Heart left ventricle (tissue), 16 donors: ENCODE measurements at regions not wholly inside any gene's neighbourhood (a gene's known extent, or its start where the extent isn't known, plus 50 kb on each side); places are given as distances from the start of the nearest gene placed in this dataset.

Source experiments
- ATAC-seq, 4 donors: fragments of 200-7000 bp; cut with Tn5 transposase; one replicate each; pipeline ENCODE4 v1.9.1; 2020 to 2022; ENCODE audit warnings: moderate library complexity in 4 of 4, mild to moderate bottlenecking in 3 of 4, moderate number of reproducible peaks in 1 of 4
- DNase-seq, 5 donors: peaks; one replicate each; pipeline ENCODE4 v3.0.0-alpha.2; 2020
- H3K27ac ChIP-seq, 12 donors: fragments of 200-600 bp; sonication (generic) in 4 of 12; one replicate each; pipeline versions ENCODE4 v1.5.0 to v1.8.0; 2016 to 2022; ENCODE audit warnings: mild to moderate bottlenecking in 2 of 12
- H3K27me3 ChIP-seq, 9 donors: fragments of 200-600 bp; sonication (generic) in 2 of 9; one replicate each; pipeline versions ENCODE4 v1.5.1 to v1.8.0; 2016 to 2022; ENCODE audit warnings: mild to moderate bottlenecking in 3 of 9
- H3K36me3 ChIP-seq, 9 donors: fragments of 200-600 bp; sonication (generic) in 2 of 9; one replicate each; pipeline versions ENCODE4 v1.5.0 to v1.8.0; 2018 to 2022; ENCODE audit warnings: mild to moderate bottlenecking in 2 of 9
- H3K4me1 ChIP-seq, 12 donors: fragments of 200-600 bp; sonication (generic) in 4 of 12; one replicate each; pipeline versions ENCODE4 v1.5.0 to v1.8.0; 2016 to 2022; ENCODE audit warnings: mild to moderate bottlenecking in 3 of 12
- H3K4me3 ChIP-seq, 12 donors: fragments of 200-600 bp; sonication (generic) in 4 of 12; one replicate each; pipeline versions ENCODE4 v1.5.0 to v1.8.0; 2017 to 2022; ENCODE audit warnings: mild to moderate bottlenecking in 9 of 12, moderate library complexity in 4 of 12
- H3K9me3 ChIP-seq, 12 donors: fragments of 200-600 bp; sonication (generic) in 4 of 12; one replicate each; pipeline versions ENCODE4 v1.5.0 to v1.8.0; 2016 to 2022; ENCODE audit warnings: mild to moderate bottlenecking in 1 of 12
- POLR2A ChIP-seq, 2 donors: fragments of 450-650 bp; IDR thresholded peaks; one replicate each; pipeline ENCODE4 v1.6.1; 2017; ENCODE audit warnings: antibody characterized with exemption in 2 of 2, mild to moderate bottlenecking in 2 of 2, moderate library complexity in 2 of 2
- WGBS, 4 donors: extraction: QIAGEN DNeasy Blood & Tissue Kit in 2 of 4; methylation state at CpG; one replicate each; pipeline versions ENCODE4 v1.1.5 to v1.1.7; 2013 to 2018; 5-methylcytosine and 5-hydroxymethylcytosine counted together
- intact Hi-C, 10 donors: fragments of 100-400 bp; cut with DNase I; formaldehyde crosslinking; loops; one replicate each; pipeline versions ENCODE4 v1.11.1 to v1.14.2; 2022
- TF ChIP-seq, protein P1 (sequence below), 12 donors: fragments of 200-600 bp; sonication (generic) in 4 of 12; IDR thresholded peaks; one replicate each; pipeline versions ENCODE4 v1.5.0 to v1.8.0; 2018 to 2022; ENCODE audit warnings: antibody characterized with exemption in 12 of 12, mild to moderate bottlenecking in 5 of 12
- donor health status: ischemic (EF 13 %, LVEDD 7.1; RV severe dilation, severe dysfunction).
- donor health status: healthy with polysubstance abuse.
- donor health status: DM: no; HTN: yes; CAD: no.
- donor health status: DM: no; HTN: no; CAD: no.
- donor health status: ischemic (EF 25% LVEDD 6.9; RV normal size, moderate dysfunction).
- donor health status: ischemic (EF 25% LVEDD 5.7; RV mildly dilated, moderate dysfunction).
- donor health status: healthy.
- donor health status: DM: yes; HTN: yes; CAD: no.
- donor health status: ischemic (EF 35%, LVEDD 5.7; RV mildly dilated, moderate dysfunction).
- donor health status: nonischemic (EF 11% LVEDD 7.7; RV severe dilation, severe dysfunction).
- donor health status: DM: yes; HTN: yes; CAD: no.
- donor health status: PGD.
- donor health status: ischemic (EF 29% LVEDD 5.4; RV normal size, mild dysfunction).
- donor health status: nonischemic (EF 23%, LVEDD 6.1; RV moderate dilation, normal function).

DNA sequence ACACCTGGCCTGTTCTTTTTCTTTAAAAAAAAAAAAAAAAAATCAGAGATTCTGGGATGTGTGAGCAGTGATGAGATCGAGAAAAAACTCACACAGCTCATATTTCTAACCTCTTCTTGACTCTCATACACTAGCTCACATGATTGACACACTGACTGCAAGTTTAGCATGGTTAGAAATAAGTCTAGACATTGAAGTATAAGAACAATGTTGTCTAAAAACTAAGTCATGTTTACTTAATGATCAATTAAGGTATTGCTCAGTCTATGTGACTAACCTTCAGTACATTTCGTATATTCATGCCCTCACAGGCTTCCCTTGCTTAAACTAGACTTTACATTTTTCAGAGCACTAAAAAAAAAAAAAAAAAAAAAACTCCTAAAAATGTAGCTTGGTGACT lies 775.1 kb downstream of the GATA3 start:
- Histone ChIP-seq H3K9me3 (no peaks in the 10 kb centered on the region), H3K27me3 (no peaks in the 10 kb centered on the region), H3K4me3 (no peak overlapping the region), H3K36me3 (no peaks in the 10 kb centered on the region), H3K27ac (no peak overlapping the region), H3K4me1 (no peaks in the 10 kb centered on the region)
- DNase-seq, result no peak
- 65 to 75% (median 69%) methylated on average over 2 of the region's 2 CpGs for WGBS, 4 donors
- intact Hi-C loops, result no loop called here
- no peak for ATAC-seq
- TF ChIP-seq, protein P1, sequence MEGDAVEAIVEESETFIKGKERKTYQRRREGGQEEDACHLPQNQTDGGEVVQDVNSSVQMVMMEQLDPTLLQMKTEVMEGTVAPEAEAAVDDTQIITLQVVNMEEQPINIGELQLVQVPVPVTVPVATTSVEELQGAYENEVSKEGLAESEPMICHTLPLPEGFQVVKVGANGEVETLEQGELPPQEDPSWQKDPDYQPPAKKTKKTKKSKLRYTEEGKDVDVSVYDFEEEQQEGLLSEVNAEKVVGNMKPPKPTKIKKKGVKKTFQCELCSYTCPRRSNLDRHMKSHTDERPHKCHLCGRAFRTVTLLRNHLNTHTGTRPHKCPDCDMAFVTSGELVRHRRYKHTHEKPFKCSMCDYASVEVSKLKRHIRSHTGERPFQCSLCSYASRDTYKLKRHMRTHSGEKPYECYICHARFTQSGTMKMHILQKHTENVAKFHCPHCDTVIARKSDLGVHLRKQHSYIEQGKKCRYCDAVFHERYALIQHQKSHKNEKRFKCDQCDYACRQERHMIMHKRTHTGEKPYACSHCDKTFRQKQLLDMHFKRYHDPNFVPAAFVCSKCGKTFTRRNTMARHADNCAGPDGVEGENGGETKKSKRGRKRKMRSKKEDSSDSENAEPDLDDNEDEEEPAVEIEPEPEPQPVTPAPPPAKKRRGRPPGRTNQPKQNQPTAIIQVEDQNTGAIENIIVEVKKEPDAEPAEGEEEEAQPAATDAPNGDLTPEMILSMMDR (IDR thresholded peaks at IDR 0.05), result no peak
- TF ChIP-seq POLR2A (IDR thresholded peaks at IDR 0.05), result no peak

DNA sequence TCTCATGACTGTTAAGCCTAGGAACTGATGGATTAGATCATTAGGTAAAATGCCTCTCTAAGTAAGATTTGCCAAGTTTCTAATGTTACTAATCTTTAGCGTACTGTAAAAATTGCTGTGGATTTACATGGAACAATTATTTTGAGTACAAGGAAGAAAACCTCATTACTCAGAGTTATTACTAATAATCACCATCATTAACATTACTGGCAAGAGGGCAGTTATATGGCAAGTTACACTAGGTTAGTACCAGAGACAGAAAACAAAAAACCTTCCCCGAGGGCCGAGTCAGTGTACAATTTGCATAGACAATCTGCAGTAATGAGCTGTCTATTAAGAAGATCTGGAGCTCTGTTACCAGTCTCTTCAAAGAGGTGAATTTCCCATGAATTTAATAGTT lies 775.6 kb downstream of the GATA3 start:
- 74 to 93% (median 87%) methylated on average over 3 of the region's 3 CpGs for WGBS, 4 donors
- Histone ChIP-seq H3K4me1 (no peaks in the 10 kb centered on the region), H3K9me3 (no peaks in the 10 kb centered on the region), H3K36me3 (no peaks in the 10 kb centered on the region), H3K27ac (no peak overlapping the region), H3K4me3 (no peak overlapping the region), H3K27me3 (no peaks in the 10 kb centered on the region)
- DNase-seq, result no peak
- ATAC-seq, result no peak
- TF ChIP-seq, protein P1 (IDR thresholded peaks at IDR 0.05), result no peak
- intact Hi-C loops, result no loop called here

DNA sequence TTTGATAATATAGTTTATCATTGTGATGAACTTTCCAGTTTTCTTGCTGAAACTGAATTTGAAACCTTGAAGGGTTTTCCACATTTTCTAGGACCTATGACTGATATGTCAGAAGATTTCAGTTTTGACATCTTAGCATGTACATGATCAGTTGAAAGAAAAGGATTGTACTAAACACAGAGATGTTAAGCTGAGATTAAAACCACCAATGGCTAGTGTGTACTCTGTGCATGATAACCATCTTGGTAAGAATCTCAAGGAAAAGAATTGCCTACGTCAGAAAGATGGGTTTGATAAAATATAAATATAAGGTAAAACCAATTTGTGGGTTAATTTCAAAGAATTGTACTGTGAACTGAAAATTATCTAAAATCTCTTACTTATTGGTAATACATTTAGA lies 776.4 kb downstream of the GATA3 start:
- Histone ChIP-seq H3K27me3 (no peaks in the 10 kb centered on the region), H3K27ac (no peak overlapping the region), H3K4me3 (no peak overlapping the region), H3K9me3 (no peaks in the 10 kb centered on the region), H3K4me1 (no peaks in the 10 kb centered on the region), H3K36me3 (no peaks in the 10 kb centered on the region)
- intact Hi-C loops, result no loop called here
- no peak for ATAC-seq
- 66 to 73% (median 69%) methylated on average over 1 of the region's 1 CpG for WGBS, 4 donors
- TF ChIP-seq POLR2A (IDR thresholded peaks at IDR 0.05), result no peak
- TF ChIP-seq, protein P1 (IDR thresholded peaks at IDR 0.05), result no peak
- no peak for DNase-seq

DNA sequence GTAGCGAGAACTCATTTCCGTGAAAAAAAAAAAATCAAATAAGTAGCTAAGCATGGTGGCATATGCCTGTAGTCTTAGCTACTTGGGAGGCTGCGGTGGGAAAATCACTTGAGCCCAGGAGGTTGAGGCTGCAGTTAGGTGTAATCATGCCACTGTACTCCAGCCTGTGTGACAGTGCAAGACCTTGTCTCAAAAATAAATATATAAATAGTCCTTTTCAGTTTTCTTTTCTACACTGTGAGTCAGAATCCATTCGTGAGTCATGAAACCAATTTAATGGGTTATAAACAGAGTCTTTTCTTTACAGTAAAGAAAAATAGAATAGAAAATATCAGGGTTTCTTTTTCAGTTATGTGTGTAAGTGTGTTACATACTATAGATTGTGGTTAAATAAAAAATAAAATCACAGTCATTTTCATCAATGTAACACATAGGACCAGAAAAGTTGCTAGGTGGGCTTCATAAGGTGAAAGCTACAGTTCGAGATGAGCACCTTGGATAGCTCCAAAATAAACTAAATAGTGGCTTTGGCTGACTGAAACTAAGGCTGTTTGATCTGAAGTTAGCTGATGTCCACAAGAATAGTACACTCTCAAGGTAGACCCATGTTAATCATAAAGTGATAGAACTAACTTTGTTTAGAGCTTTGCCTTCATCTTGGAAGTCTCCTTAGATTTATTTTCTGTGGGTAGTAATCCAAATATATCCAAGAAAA lies 781.1 kb downstream of the GATA3 start:
- intact Hi-C loops, result no loop called here
- no peaks in the 10 kb centered on the region for H3K4me1 ChIP-seq
- no peak for TF ChIP-seq POLR2A (IDR thresholded peaks at IDR 0.05)
- TF ChIP-seq, protein P1 (IDR thresholded peaks at IDR 0.05), result no peak
- 72 to 84% (median 78%) methylated on average over 5 of the region's 5 CpGs for WGBS, 4 donors
- H3K9me3 ChIP-seq, result peaks cover 0 to 7% (median 0%) of the 10 kb centered on the region in 12 donors
- no peak for ATAC-seq
- no peaks in the 10 kb centered on the region for H3K27me3 ChIP-seq
- no peak for DNase-seq
- no peak overlapping the region for H3K27ac ChIP-seq
- no peak overlapping the region for H3K4me3 ChIP-seq
- no peaks in the 10 kb centered on the region for H3K36me3 ChIP-seq
